Immature natural killer cell (primary cell): ENCODE measurements at regions not wholly inside any gene's neighbourhood (a gene's known extent, or its start where the extent isn't known, plus 50 kb on each side); places are given as distances from the start of the nearest gene placed in this dataset.

ENCODE experiments used
- DNase-seq, 3 donors: peaks; one replicate each; pipeline ENCODE4 v3.0.0; 2022; ENCODE audit warnings: mixed read lengths in 1 of 3
- H3K27ac Mint-ChIP-seq, 6 donors: one replicate each; pipeline ENCODE4 v1.8.0; 2020; ENCODE audit warnings: mixed read lengths in 6 of 6, mild to moderate bottlenecking in 5 of 6, inconsistent platforms in 4 of 6, moderate library complexity in 3 of 6
- H3K27me3 Mint-ChIP-seq, 3 donors: one replicate each; pipeline ENCODE4 v1.8.0; 2020 to 2021; ENCODE audit warnings: low read depth in 3 of 3, mild to moderate bottlenecking in 3 of 3, mixed read lengths in 3 of 3, moderate library complexity in 3 of 3, inconsistent platforms in 1 of 3
- H3K36me3 Mint-ChIP-seq, 3 donors: one replicate each; pipeline ENCODE4 v1.8.0; 2020; ENCODE audit warnings: mixed read lengths in 3 of 3, inconsistent platforms in 2 of 3, mild to moderate bottlenecking in 2 of 3
- H3K4me1 Mint-ChIP-seq, 2 donors: one replicate each; pipeline ENCODE4 v1.8.0; 2020; ENCODE audit warnings: inconsistent platforms in 2 of 2, mild to moderate bottlenecking in 2 of 2, mixed read lengths in 2 of 2, moderate library complexity in 1 of 2
- H3K4me3 Mint-ChIP-seq, 5 donors: one replicate each; pipeline ENCODE4 v1.8.0; 2020; ENCODE audit warnings: mild to moderate bottlenecking in 5 of 5, mixed read lengths in 5 of 5, inconsistent platforms in 3 of 5, moderate library complexity in 3 of 5
- H3K9me3 Mint-ChIP-seq, 6 donors: one replicate each; pipeline ENCODE4 v1.8.0; 2020; ENCODE audit warnings: mild to moderate bottlenecking in 6 of 6, mixed read lengths in 6 of 6, inconsistent platforms in 4 of 6, moderate library complexity in 3 of 6

GRCh38 chr7:84823530-84823929 is 363.3 kb downstream of the SEMA3D start:
- Mint-ChIP-seq H3K9me3 (peaks cover 10 to 58% (median 28%) of the 10 kb centered on the region in 6 donors), H3K4me3 (no peak overlapping the region), H3K27me3 (peaks cover 0 to 2% (median 2%) of the 10 kb centered on the region in 3 donors), H3K27ac (no peak overlapping the region), H3K36me3 (no peaks in the 10 kb centered on the region), H3K4me1 (no peaks in the 10 kb centered on the region)
- no peak for DNase-seq

GRCh38 chr7:84822941-84823510 is 363.8 kb downstream of the SEMA3D start:
- no peaks in the 10 kb centered on the region for H3K36me3 Mint-ChIP-seq
- H3K4me3 Mint-ChIP-seq, result no peak overlapping the region
- H3K27ac Mint-ChIP-seq, result no peak overlapping the region
- peaks cover 0 to 2% (median 2%) of the 10 kb centered on the region in 3 donors for H3K27me3 Mint-ChIP-seq
- no peak for DNase-seq
- H3K4me1 Mint-ChIP-seq, result no peaks in the 10 kb centered on the region
- peaks cover 10 to 58% (median 27%) of the 10 kb centered on the region in 6 donors for H3K9me3 Mint-ChIP-seq

DNA sequence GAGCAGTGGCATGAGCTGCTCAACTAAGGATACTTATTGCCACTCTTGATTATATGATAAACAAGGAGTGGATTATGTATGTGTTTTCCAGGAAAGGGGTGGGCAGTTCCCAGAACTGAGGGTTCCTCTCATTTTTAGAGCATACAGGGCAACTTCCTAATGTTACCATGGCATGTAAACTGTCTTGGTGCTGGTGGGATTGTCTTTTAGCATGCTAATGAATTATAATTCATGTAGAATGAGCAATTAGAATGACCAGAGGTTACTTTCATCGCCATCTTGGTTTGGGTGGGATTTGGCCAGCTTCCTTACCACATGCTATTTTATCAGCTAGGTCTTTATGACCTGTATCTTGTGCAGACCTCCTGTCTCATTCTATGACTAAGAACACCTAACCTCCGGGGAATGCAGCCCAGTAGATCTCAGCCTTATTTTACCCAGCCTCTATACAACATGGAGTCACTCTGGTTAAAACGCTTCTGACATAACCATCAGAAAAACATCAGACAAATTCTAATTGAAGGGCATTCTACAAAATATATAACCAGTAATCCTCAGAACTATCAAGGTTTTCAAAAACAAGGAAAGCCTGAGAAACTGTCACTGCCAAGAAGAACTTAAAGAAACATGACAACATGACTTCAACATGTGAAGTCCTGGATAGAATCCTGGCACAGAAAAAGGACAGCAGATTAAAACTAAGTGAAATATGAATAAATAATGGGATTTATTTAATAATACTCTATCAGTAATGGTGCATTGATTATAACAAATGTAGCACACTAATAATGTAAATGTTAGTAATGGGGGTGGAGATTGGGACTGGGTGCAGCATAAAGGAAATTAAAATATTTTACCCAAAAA is 365.0 kb downstream of the SEMA3D start:
- Mint-ChIP-seq H3K36me3 (no peaks in the 10 kb centered on the region), H3K9me3 (peaks cover 10 to 58% (median 29%) of the 10 kb centered on the region in 6 donors), H3K27ac (no peak overlapping the region), H3K27me3 (peaks cover 0 to 2% (median 2%) of the 10 kb centered on the region in 3 donors), H3K4me1 (no peaks in the 10 kb centered on the region), H3K4me3 (no peak overlapping the region)
- no peak for DNase-seq

DNA sequence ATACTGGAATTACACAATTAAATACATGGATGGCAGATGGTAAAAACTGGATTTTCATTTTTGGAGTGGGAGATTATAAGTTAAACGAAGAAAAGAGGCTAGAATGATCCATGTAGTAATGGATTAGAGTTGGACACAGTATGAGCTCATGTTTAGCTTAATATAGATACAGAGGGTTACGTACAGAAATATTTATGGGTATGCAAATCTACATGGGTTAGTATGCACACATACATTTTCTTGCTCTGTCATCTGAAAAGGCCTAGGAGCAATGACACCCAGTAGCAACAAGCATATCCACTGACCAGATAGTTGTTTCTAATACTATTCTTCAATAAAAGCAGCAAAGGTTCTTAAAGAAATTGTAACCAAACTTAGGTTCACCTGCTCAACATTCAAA is 366.4 kb downstream of the SEMA3D start:
- Mint-ChIP-seq H3K9me3 (peaks cover 8 to 61% (median 25%) of the 10 kb centered on the region in 6 donors), H3K27ac (no peak overlapping the region), H3K4me3 (no peak overlapping the region), H3K4me1 (no peaks in the 10 kb centered on the region), H3K27me3 (no peaks in the 10 kb centered on the region), H3K36me3 (no peaks in the 10 kb centered on the region)
- DNase-seq, result no peak

- H3K27ac Mint-ChIP-seq, result no peak overlapping the region
- DNase-seq, result no peak
These were observed 369.8 kb downstream of the SEMA3D start for GRCh38 chr7:84817016-84817415.

GRCh38 chr7:84813376-84813775 is 373.5 kb downstream of the SEMA3D start:
- no peaks in the 10 kb centered on the region for H3K27me3 Mint-ChIP-seq
- H3K9me3 Mint-ChIP-seq, result peaks cover 2 to 38% (median 16%) of the 10 kb centered on the region in 6 donors
- no peak overlapping the region for H3K27ac Mint-ChIP-seq
- no peaks in the 10 kb centered on the region for H3K4me1 Mint-ChIP-seq
- DNase-seq, result no peak
- no peaks in the 10 kb centered on the region for H3K36me3 Mint-ChIP-seq
- no peak overlapping the region for H3K4me3 Mint-ChIP-seq

More at GRCh38 chr7:84817016-84817415, 369.8 kb downstream of the SEMA3D start:
- H3K36me3 Mint-ChIP-seq, result no peaks in the 10 kb centered on the region
- no peak overlapping the region for H3K4me3 Mint-ChIP-seq
- H3K4me1 Mint-ChIP-seq, result no peaks in the 10 kb centered on the region
- H3K9me3 Mint-ChIP-seq, result peaks cover 5 to 49% (median 19%) of the 10 kb centered on the region in 6 donors
- H3K27me3 Mint-ChIP-seq, result no peaks in the 10 kb centered on the region

GRCh38 chr7:84812021-84812420 is 374.8 kb downstream of the SEMA3D start:
- H3K27ac Mint-ChIP-seq, result no peak overlapping the region
- H3K9me3 Mint-ChIP-seq, result peaks cover 6 to 51% (median 19%) of the 10 kb centered on the region in 6 donors
- no peak for DNase-seq
- peaks cover 0 to 3% (median 0%) of the 10 kb centered on the region in 3 donors for H3K27me3 Mint-ChIP-seq
- H3K36me3 Mint-ChIP-seq, result no peaks in the 10 kb centered on the region
- H3K4me1 Mint-ChIP-seq, result no peaks in the 10 kb centered on the region
- no peak overlapping the region for H3K4me3 Mint-ChIP-seq

- H3K9me3 Mint-ChIP-seq, result peaks cover 6 to 55% (median 19%) of the 10 kb centered on the region in 6 donors
- no peak overlapping the region for H3K27ac Mint-ChIP-seq
- no peak overlapping the region for H3K4me3 Mint-ChIP-seq
- no peak for DNase-seq
- peaks cover 0 to 3% (median 0%) of the 10 kb centered on the region in 3 donors for H3K27me3 Mint-ChIP-seq
- no peaks in the 10 kb centered on the region for H3K4me1 Mint-ChIP-seq
- H3K36me3 Mint-ChIP-seq, result no peaks in the 10 kb centered on the region
These were observed 375.5 kb downstream of the SEMA3D start for GRCh38 chr7:84811362-84811761.

DNA sequence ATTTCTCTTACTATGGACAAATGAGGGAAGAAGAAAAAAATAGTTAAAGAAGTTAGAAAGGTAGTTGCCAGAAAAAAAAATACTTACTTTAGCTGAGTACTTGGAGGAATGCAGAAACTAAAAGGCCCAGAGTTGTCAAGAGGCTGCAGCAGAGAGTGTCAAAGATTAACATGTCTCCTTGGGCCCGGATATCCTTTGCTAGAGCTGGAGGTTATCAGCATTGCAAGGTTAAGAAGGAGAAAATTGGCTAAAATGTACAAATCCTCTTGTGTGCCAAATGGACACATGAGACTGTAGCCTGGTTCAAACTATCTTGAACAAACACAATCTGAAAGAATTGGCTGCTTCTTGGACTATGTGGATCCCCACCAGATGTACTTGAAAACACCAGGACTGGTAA is 377.0 kb downstream of the SEMA3D start:
- no peak for DNase-seq
- Mint-ChIP-seq H3K9me3 (peaks cover 6 to 55% (median 27%) of the 10 kb centered on the region in 6 donors), H3K27ac (no peak overlapping the region), H3K4me3 (no peak overlapping the region), H3K36me3 (no peaks in the 10 kb centered on the region), H3K4me1 (no peaks in the 10 kb centered on the region), H3K27me3 (peaks cover 0 to 3% (median 0%) of the 10 kb centered on the region in 3 donors)

GRCh38 chr7:84803979-84804378 is 382.9 kb downstream of the SEMA3D start:
- Mint-ChIP-seq H3K9me3 (peaks cover 13 to 52% (median 25%) of the 10 kb centered on the region in 6 donors), H3K27me3 (peaks cover 3 to 4% (median 4%) of the 10 kb centered on the region in 3 donors), H3K4me3 (no peak overlapping the region), H3K4me1 (no peaks in the 10 kb centered on the region), H3K36me3 (no peaks in the 10 kb centered on the region), H3K27ac (no peak overlapping the region)
- DNase-seq, result no peak

- no peaks in the 10 kb centered on the region for H3K4me1 Mint-ChIP-seq
- H3K27ac Mint-ChIP-seq, result no peak overlapping the region
- DNase-seq, result no peak
- H3K4me3 Mint-ChIP-seq, result no peak overlapping the region
- peaks cover 0 to 5% (median 4%) of the 10 kb centered on the region in 3 donors for H3K27me3 Mint-ChIP-seq
- peaks cover 11 to 49% (median 28%) of the 10 kb centered on the region in 6 donors for H3K9me3 Mint-ChIP-seq
- H3K36me3 Mint-ChIP-seq, result peaks cover 0 to 7% (median 0%) of the 10 kb centered on the region in 3 donors
These were observed 385.5 kb downstream of the SEMA3D start for GRCh38 chr7:84801396-84801795.

DNA sequence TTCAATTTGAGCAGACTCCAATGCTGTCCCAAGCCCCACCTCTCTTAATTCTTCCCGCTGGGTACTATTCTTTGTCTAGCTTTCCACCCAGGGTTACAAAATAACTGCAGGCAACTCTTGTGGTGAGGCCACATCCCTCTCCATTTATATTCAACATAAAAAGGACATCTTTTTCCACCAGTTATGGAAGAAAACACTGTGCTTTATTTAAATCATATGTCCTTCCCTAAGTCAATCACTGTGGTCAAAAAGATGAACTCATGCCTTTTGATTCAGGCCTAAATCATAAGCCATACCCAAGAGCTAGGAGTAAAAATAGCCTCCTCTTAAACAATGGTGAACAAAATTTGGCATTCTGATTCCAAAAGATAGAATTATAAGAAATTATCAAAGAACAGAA is 386.0 kb downstream of the SEMA3D start:
- Mint-ChIP-seq H3K9me3 (peaks cover 11 to 47% (median 27%) of the 10 kb centered on the region in 6 donors), H3K27ac (no peak overlapping the region), H3K27me3 (peaks cover 0 to 5% (median 4%) of the 10 kb centered on the region in 3 donors), H3K4me1 (no peaks in the 10 kb centered on the region), H3K4me3 (no peak overlapping the region), H3K36me3 (peaks cover 0 to 7% (median 0%) of the 10 kb centered on the region in 3 donors)
- no peak for DNase-seq

DNA sequence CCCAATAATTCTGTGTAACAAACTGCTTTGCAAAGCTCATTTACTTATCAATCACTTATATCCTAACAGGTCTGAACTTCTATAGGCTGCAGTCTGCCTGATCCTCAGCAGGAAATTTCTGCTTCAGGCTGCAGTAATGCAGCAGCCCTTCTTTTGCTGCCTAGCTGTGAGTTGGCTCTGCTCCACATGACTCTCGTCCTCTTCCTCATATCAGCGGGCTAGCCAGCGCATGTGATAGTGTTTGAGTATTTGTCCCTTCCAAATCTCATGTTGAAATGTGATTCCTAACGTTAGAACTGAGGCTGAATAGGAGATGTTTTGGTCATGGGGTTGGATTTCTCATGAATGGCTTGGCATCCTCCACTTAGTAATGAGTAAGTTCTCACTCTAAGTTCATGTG is 387.8 kb downstream of the SEMA3D start:
- no peak overlapping the region for H3K27ac Mint-ChIP-seq
- H3K9me3 Mint-ChIP-seq, result peaks cover 10 to 40% (median 26%) of the 10 kb centered on the region in 6 donors
- H3K4me3 Mint-ChIP-seq, result no peak overlapping the region
- H3K27me3 Mint-ChIP-seq, result peaks cover 0 to 5% (median 4%) of the 10 kb centered on the region in 3 donors
- DNase-seq, result no peak
- H3K36me3 Mint-ChIP-seq, result peaks cover 0 to 7% (median 0%) of the 10 kb centered on the region in 3 donors
- H3K4me1 Mint-ChIP-seq, result no peaks in the 10 kb centered on the region

DNA sequence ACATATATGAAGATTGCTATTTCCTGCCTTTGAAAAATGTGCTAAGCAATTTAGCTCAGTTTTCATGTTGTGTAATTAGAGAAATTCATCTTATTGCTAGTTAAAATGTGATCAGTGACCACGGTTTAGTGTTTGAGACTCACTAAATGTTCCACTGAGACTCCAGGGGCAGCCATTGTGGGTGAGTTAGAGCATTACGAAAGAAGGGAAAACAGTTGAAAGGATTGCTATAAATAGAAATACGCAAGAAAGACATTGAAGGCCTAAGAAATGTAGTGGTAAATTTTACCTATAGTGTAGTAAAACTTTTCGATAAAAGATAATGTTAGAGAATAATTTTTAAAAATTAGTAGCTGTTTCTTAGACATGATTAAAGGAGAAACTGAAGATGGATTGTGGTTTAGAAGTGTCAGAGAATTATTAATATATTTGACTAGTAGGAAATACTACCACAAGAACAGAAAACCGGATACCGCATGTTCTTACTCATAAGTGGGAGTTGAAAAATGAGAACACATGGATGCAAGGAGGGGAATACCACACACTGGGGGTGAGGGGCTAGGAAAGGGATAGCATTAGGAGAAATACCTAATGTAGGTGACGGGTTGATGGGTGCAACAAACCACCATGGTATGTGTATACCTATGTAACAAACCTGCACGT is 394.5 kb downstream of the SEMA3D start:
- Mint-ChIP-seq H3K9me3 (peaks cover 0 to 29% (median 15%) of the 10 kb centered on the region in 6 donors), H3K4me1 (no peaks in the 10 kb centered on the region), H3K27ac (no peak overlapping the region), H3K36me3 (no peaks in the 10 kb centered on the region), H3K4me3 (no peak overlapping the region), H3K27me3 (peaks cover 0 to 1% (median 0%) of the 10 kb centered on the region in 3 donors)
- DNase-seq, result no peak
